NCI-H774 (cell line): ENCODE measurements at regions not wholly inside any gene's neighbourhood (a gene's known extent, or its start where the extent isn't known, plus 50 kb on each side); places are given as distances from the start of the nearest gene placed in this dataset.
"Not testable (repeated sequence)": the region's sequence is repeated elsewhere in the genome, so short reads cannot be mapped to it uniquely, and the experiment has no call there.

Experiments used
- DNase-seq: peaks from one replicate; lab custom pipeline; 2025; lab: John Stamatoyannopoulos, UW

DNA sequence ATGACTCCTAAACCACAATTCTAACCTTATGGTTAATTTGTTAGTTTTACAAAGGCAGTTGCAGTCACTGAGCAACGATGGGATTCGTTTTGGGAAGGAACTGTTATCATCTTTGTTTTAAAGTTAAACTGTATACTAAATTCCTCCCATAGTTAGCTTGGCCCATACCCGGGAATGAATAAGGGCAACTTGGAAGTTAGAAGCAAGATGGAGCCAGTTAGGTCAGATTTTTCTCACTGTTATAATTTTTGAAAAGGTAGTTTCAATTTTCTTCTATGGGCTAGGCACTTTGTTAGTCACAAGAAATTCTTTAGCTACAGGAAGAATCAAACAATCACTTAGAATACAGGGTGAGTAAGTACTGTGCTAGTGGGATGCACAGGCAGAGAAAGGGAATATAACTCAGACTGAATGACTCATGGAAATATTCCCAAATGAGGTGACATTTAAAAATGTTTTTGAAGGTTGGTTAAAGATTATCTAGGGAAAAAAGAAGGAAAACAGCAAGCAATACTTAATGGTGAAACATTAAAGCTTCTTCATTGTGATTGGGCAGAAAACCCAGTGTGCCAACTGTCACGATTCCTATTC lies 153.6 kb downstream of the MAGEB17 start:
- DNase-seq: no peak

DNA sequence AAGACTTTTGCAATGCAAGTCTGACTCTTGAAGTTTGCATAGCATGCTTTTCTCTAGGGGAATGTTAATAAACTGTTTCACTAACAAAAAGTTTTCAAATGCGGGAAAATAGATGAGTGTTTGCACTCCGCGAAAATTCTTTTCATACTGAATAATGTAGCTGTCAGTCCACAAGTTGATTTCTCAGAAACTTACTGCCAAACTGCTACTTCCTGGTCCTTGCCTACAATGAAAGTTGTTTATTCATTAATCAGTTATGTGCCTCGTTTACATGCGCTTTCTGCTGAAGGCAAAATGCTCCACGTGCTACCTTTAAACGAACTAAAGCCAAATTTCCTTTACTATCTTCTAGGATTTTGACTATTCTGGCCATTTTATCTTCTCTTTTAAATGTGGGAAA lies 166.2 kb downstream of the MAGEB17 start:
- no peak for DNase-seq

DNA sequence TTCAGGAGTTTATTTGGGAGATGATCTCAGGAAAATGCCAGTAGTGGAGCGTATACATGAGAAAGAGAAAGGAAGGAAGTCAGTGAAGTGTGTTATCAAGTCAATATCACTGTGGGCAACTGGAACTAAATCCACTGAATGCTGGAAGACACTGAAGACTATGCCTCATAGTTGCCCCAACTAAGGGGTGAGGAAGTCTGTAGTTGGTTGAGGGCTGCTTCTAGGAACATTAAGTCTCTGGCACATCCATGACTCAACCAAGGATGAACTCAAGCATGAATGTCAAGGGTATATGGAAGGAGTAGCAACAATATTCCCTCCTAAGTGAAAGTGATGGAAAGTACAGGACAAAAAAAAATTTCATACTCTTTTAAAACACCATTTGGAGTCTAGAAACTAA lies 167.9 kb downstream of the MAGEB17 start:
- DNase-seq: no peak

DNA sequence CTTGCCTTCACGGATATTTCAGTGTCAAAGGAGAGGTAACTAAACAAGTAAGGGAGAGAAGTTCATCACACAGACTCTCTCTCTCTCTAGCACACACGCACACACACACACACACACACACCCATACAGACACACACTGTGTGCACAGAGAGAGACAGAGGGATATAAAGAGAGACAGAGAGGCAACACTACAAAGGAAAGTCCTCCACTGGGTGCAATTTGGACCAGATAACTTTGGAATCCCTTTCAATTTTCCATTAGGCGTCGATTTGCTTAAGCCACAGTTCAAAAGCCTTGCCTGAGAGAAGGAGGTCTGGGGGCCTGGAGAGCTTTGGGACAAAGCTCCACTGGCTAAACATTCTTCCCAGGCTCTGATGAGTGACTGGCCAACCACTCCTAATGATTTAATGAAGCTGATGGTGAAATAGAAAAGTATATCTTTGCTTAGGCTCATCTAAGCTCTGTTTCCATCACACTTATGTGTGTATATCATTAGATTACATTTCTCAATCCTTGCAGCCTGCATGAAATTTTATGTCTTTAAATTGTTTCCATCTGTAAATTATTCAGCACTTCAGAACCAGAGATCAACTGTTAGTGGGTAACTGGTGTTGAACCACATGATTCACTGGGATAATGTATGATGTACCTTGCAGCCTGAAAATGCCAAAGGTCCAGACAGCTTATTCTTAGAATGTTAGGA lies 180.8 kb downstream of the MAGEB17 start:
- no peak for DNase-seq

DNA sequence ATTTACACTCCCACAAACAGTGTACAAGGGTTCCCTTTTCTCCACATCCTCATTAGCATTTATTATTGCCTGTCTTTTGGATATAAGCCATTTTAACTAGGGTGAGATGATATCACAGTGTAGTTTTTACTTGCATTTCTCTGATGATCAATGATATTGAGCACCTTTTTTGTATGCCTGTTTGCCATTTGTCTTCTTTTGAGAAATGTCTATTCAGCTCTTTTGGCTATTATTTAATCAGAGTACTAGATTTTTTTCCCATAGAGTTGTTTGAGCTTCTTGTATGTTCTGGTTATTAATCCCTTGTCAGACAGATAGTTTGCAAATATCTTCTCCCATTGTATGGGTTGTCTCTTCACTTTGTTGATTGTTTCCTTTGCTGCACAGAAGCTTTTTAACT lies 190.6 kb downstream of the MAGEB17 start:
- DNase-seq: no peak

DNA sequence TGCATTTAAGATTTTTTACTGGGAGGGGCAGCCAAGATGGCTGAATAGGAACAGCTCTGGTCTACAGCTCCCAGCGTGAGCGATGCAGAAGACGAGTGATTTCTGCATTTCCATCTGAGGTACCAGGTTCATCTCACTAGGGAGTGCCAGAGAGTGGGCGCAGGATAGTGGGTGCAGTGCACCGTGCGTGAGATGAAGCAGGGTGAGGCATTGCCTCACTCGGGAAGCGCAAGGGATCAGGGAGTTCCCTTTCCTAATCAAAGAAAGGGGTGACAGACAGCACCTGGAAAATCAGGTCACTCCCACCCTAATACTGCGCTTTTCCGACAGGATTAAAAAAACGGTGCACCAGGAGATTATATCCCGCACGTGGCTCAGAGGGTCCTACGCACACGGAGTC lies 192.8 kb downstream of the MAGEB17 start:
- not testable (repeated sequence) for DNase-seq

DNA sequence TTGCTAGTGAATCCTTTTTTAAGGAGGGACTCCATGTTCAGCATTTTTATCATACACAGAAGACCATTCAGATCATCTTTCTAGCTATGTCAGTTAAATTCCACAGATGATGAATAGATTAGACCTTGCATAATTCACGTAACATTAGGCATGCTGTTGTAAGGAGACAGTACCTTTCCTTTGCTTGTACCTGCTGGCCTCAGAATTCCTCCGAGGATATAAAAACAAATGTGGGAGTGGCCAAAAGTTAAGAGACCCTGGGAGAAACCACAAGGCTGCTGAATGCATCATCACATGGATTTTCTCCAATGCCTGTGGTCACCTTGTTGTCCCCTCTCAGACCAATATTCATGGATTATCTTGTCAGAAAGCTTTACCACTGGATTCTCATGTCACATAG lies 201.4 kb downstream of the MAGEB17 start:
- DNase-seq: no peak

DNA sequence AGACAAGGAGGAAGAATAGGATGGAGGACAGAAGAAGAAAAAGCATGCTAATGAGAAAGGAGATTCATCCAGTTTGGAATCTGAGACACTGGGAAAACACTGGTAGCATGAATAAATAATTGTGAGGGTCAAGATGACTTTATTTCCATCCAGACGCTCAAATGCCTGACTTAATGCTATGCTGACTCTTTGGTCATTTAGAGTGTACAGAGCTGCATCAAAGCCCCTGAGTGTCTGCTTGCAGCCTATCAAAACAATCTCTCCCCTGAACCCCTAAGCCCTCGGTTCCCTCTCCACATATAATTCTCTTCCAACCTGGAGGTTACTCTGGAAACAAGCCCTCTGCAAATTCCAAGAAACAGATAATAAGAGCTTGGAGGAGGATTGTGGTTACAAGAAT lies 208.8 kb downstream of the MAGEB17 start:
- DNase-seq: no peak

DNA sequence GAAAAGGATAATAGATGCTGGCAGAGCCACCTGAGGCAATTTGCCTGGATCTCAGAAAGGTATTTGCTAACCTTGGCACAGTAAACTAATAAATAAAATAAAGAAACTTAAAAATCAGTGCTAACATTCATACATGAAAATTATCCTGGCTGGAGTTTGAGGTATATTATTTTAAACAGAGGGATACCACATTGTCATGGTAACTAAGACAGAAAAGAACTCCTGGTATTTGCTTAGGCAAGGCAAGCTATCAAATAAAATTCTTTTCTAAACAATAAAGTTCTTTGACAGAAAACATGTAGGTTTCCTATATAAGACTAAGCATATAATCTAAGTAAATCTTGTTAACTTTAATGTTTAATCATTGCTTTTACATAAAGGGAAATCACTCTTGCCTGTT lies 218.8 kb downstream of the MAGEB17 start:
- no peak for DNase-seq

DNA sequence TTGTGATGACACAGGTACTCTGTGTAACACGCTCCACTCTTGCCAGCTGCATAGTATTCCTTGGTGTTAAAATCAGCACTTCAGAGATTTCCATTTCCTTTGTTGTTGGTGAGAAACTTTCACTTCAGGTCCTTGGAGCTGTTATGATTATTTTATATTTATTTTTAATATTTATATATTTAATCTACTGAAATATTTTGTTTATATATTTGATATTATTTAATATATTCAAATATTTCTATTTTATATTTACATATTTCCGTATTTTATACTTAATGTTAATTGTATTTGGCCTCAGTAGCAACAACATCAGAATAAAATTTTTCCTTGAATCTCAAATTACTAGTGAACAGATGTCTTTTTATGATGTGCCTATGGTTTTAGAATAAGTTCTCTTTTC lies 225.3 kb downstream of the MAGEB17 start:
- DNase-seq: no peak

DNA sequence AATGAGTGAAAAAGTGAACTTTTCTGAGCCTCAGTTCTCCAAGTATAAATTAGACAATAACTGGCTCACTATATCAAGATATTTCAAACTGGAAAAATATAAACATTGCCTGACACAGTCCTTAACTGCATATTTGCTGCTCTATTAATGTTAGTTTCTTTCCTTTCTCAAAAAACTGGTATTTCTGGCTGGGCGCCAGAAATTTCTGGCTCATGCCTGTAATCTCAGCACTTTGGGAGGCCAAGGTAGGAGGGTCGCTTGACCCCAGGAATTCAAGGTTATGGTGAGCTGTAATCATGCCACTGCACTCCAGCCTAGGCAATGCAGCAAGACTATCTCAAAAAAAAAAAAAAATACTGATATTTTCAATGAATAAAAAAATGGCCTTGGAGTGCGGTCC lies 227.0 kb downstream of the MAGEB17 start:
- no peak for DNase-seq

DNA sequence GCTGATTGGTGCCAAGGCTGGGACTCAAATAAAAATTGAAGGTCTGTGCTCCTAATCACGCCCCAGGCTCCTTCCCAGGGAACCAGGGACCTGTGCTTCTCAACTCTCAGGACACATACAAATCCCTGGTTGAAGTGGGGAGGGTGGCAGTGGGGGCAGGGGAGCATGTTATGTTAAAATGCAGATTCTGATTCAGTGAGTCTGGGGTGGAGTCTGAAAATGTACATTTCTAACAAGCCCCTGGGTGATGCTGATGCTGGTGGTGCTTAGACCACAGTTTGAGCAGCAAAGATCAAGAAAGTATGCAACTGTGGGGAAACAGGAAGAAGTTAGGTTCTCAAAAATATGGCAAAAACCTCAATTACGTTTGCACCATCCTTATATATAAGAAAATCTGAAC lies 236.5 kb downstream of the MAGEB17 start:
- no peak for DNase-seq

DNA sequence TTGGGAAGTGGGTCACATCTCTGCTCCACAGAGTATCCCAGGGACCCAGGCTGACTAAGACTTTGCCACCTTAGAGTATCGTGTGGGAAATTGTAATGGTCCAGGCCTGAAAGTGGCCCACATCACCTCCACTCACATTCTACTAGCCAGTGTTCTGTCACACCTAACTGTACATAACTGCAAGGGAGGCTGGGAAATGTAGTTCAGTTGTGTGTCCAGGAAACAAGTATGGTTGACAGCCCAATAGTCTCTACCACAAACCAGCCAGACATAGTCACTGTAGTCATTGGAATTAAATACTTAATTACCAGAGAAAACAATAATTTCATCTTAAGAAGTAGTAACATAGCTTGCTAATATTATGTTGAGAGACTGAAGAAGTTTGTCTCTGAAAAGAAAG lies 233.4 kb upstream of the S100G start:
- no peak for DNase-seq

DNA sequence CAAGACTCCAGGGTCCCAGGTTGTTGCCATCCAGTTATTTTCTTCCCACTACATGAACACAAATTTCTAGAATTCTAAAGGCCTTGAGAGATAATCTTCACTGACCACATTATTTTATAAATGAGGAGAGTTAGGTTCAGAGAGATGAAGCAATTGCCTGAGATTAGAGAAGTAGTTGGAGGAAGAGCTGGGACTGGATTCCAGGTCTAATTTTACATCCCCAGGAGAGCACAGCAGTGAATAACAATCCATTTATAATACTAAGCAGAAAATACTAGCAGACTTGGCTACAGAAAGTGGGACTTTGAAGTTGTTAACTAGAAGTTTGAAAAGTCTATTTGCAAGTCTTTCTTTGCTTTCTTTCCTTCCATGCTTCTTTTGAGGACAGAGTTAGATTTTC lies 231.3 kb upstream of the S100G start:
- no peak for DNase-seq

DNA sequence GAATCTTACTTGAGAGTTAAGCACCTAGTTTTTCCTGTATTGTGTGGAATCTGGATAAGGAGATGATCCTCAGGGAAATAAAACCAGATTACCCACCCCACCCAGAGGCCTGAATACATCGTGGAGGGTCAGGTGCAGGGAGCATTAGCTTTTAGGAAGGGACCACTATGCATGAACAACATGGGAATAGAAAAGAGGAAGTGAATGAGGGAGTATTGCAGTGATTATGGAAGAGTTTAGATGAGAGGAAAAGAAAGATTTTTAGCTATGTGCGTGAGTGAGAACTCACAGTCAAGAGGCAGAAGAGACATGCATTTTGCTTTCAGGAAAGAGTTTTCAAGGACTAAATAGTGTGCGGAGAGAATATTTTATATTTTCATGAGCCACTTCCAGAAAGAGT lies 222.3 kb upstream of the S100G start:
- DNase-seq: no peak

DNA sequence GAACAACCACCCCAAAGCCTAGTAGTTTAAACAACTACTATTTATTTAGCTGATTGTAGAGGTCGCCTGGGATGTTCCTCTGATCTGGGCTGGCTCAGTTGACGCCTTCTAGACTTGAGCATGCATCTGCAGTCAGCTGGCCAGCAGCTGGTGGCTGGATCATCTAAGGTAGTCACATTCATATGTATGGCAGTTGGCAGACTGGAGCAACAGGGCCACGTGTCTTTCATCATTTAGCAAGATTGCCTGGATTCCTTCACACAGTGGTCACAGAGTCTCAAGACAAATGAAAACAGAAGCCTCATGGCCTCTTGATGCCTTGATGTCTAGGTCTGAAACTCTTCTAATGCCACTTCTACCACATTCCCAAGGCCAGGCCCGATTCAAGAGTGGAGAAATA lies 220.6 kb upstream of the S100G start:
- DNase-seq: no peak

DNA sequence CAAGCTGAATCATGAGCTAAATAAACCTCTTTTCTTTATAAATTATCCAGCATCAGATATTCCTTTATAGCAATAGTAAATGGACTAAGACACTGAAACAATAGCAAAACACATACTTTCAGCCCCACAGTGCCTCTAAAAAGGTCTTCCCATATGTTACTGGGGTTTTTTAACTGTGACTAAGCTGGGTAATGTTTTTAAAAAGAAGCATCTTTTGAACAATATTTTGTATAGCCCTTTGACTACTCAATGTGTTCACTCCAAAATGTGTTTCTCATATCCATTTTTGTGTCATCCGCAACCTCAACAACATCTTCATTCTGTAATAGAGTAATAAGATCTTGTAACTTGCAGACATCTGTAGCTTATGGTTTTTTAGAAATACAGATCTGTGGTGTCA lies 218.7 kb upstream of the S100G start:
- no peak for DNase-seq

DNA sequence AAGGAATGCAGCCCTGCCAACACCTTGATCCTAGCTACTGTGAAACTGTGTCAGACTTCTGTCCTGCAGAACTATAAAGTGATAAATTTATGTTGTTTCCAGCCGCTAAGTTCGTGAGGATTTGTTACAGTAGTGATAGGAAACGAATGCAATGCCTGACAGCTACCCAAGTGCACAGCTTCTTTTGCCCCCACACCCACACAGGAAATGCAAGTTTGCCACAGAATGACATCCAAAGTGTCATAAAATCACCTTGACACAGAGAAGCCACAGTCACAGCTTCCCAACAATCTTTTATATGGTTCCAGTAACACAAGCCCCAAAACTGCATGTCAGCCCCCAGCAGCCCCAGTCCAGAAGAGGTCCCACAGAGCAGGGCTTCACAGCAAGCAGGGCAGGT lies 216.9 kb upstream of the S100G start:
- DNase-seq: no peak

DNA sequence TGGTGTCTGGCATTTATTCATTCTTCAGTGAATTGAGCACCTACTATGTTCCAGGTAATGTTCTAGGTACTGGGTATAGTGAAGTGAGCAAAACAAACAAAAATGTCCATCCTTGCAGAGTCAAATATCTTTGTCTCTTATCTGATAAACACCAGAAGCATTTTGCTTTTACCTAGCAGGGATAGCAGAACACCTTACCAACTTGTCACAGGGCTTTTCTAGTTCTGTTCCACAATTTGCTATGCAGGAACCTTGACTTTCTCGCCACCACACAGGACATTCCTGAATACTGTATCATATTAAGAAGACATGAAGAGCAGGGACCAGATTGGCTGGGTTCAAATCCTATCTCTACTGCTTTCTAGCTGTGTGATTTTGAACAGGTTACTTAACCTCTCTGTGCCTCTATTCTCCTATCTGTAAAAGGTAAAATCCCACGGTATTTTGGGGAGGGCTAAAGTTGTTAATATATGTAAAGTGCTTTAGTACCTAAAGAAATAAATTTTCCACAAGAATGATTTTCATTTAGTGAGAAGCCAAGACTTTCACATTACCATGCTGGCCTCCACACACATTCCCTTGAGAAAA lies 214.5 kb upstream of the S100G start:
- no peak for DNase-seq

DNA sequence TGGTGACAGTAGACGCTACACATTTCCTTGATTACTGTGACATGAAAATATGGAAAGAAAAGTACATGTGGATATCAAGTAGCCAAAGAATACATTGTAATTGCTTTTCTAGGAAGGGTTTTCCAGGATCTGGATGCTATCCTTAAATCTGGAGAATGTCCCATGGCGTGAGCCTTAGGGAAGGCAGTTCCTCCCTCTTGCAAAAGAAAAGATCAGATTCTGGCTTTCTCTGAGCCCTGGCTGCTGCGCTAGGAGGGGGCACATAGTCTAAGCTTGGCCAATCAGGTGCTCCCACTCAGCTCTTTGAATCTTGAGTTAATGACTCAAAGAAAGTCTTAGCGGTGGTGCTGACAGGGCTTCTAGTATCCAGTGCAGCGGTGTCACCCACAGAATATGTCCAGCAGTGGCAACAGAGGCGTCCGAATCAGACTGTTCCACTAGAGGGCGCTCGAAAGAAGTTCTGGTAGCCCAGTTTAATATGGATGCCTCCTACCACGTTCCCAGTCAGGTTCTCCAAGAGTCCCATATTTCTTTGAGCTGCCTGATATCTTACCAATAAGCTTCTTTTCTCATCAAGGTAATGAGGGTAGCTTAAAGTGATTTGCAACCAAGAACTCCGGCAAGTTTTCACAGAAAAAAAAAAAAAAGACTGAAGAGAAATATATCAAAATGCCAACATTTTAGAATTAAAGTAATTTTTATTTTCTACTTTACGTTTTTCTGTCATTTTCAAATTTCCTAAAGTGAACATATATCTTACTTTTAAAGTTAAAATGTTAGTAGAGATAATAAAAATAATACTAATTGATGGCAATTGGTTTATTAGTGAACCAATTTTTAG lies 213.4 kb upstream of the S100G start:
- no peak for DNase-seq

DNA sequence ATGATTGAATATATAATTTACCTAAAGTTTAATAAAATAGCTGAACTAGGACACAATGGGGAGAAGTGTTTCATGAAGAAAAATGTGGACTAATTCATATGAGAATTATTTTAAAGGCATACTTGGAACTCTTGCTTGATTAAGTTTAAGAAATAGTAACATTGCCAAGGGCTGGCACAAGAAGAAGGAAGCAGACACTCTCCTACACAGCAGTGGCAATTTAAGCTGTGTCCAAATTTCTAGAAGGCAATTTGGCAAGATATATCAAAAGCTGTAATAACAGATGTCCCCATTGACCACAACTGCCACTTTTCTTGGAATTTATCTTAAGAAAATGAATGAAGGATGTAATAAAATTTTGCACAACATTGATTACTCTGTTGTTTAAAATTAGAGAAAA lies 209.5 kb upstream of the S100G start:
- no peak for DNase-seq

DNA sequence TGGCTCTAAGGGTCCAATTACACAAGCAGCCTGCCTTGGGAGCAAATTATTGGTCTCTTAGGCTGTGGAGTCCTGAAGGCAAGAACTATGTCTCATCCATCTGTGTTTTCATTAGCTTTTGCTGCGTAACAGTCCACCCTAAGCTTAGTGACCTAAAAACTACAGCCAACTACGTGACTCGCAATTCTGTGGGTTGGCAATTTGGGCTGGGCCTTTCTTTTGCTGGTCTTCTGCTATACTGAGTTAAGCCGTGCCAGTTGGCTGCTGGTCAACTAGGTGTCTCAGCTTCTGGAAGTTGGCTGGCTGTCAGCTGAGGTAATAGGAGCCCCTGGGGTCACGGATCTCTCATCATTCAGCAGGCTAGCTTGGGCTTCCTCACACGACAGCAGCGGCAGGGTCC lies 205.6 kb upstream of the S100G start:
- no peak for DNase-seq

DNA sequence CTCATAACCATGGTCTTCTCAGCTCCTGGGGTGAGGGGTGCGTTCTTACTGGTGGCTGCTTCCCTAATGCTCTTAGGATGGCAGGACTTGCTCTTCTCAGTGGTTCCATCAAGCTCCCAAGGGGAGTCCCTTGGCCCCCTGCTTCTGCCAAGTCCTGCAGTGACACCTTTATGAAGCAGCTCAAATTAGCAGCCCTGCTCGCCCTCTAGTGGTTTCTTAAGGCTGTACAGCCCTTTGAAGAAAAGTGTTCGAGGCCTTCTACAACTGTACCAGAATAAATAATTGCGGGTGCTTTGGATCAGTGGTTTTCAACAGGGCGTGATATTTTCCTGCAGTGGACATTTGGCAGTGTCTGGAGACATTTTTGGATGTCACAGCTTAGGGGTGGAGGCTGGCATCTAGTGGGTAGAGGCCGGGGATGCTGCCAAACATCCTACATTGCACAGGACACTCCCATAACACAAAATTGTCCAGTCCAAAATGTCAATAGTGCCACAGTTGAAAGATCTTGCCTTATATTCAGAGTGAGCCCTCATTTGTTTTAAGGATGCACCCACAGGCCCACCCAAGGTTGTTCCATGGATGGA lies 204.7 kb upstream of the S100G start:
- DNase-seq: peak; percentile 10
